ENCODE measurements at regions not wholly inside any gene's neighbourhood (a gene's known extent, or its start where the extent isn't known, plus 50 kb on each side); places are given as distances from the start of the nearest gene placed in this dataset.

GRCh38 chr12:90360300-90360699 is 594.7 kb downstream of the CCER1 start:
- no peaks in the 10 kb centered on the region for H3K4me1 ChIP-seq
- no peaks in the 10 kb centered on the region for H3K36me3 ChIP-seq
- no peak for DNase-seq
- no peak for TF ChIP-seq CTCF (IDR thresholded peaks at IDR 0.05)
- no peak overlapping the region for H3K4me3 ChIP-seq
- intact Hi-C loops (cut with DNase I), result no loop called here
- no peak overlapping the region for H3K27ac ChIP-seq
- H3K27me3 ChIP-seq, result no peaks in the 10 kb centered on the region
- no peaks in the 10 kb centered on the region for H3K9me3 ChIP-seq
- ATAC-seq, result no peak

- no peaks in the 10 kb centered on the region for H3K9me3 ChIP-seq
- H3K27ac ChIP-seq, result no peak overlapping the region
- intact Hi-C loops (cut with DNase I), result no loop called here
- DNase-seq (no peak), ATAC-seq (no peak)
- no peaks in the 10 kb centered on the region for H3K27me3 ChIP-seq
- H3K4me3 ChIP-seq, result no peak overlapping the region
- no peaks in the 10 kb centered on the region for H3K4me1 ChIP-seq
- no peak for TF ChIP-seq CTCF (IDR thresholded peaks at IDR 0.05)
- no peaks in the 10 kb centered on the region for H3K36me3 ChIP-seq
These were observed 599.1 kb downstream of the CCER1 start for GRCh38 chr12:90355711-90356355.

- Histone ChIP-seq H3K27me3 (peaks cover 0 to 6% of the 10 kb centered on the region in 2 donors), H3K4me3 (no peak overlapping the region), H3K9me3 (no peaks in the 10 kb centered on the region), H3K27ac (no peak overlapping the region), H3K4me1 (no peaks in the 10 kb centered on the region), H3K36me3 (no peaks in the 10 kb centered on the region)
- ATAC-seq (no peak), DNase-seq (no peak)
- no peak for TF ChIP-seq CTCF (IDR thresholded peaks at IDR 0.05)
- intact Hi-C loops (cut with DNase I), result no loop called here
These were observed 611.0 kb downstream of the CCER1 start for GRCh38 chr12:90343966-90344365.

- Histone ChIP-seq H3K36me3 (no peaks in the 10 kb centered on the region), H3K4me3 (no peak overlapping the region), H3K9me3 (no peaks in the 10 kb centered on the region), H3K27ac (no peak overlapping the region), H3K4me1 (no peaks in the 10 kb centered on the region), H3K27me3 (peaks cover 0 to 6% of the 10 kb centered on the region in 2 donors)
- intact Hi-C loops (cut with DNase I), result no loop called here
- TF ChIP-seq CTCF (IDR thresholded peaks at IDR 0.05), result no peak
- ATAC-seq, result no peak
- DNase-seq, result no peak
These were observed 612.9 kb downstream of the CCER1 start for GRCh38 chr12:90342081-90342480.

GRCh38 chr12:90339837-90340236 is 615.1 kb downstream of the CCER1 start:
- intact Hi-C loops (cut with DNase I), result no loop called here
- DNase-seq, result no peak
- Histone ChIP-seq H3K9me3 (no peaks in the 10 kb centered on the region), H3K27ac (no peak overlapping the region), H3K4me1 (no peaks in the 10 kb centered on the region), H3K36me3 (no peaks in the 10 kb centered on the region), H3K27me3 (peaks cover 0 to 6% of the 10 kb centered on the region in 2 donors), H3K4me3 (no peak overlapping the region)
- TF ChIP-seq CTCF (IDR thresholded peaks at IDR 0.05), result no peak
- no peak for ATAC-seq

Data from left lung (tissue), 4 donors.